WTC11 (cell line): ENCODE measurements at regions not wholly inside any gene's neighbourhood (a gene's known extent, or its start where the extent isn't known, plus 50 kb on each side); places are given as distances from the start of the nearest gene placed in this dataset.

Experiments
- ATAC-seq: fragments of 200-7000 bp; cut with Tn5 transposase; 2 replicates; pipeline ENCODE4 v1.10.0; 2021; ENCODE audit warnings: mild to moderate bottlenecking, moderate library complexity
- CTCF ChIA-PET: fragments of 300-600 bp; sonication (Branson Sonifier 250); formaldehyde crosslinking; loops from one replicate; lab custom pipeline; 2021; ENCODE audit warnings: antibody characterized with exemption; lab: Charles Lee
- POLR2A ChIA-PET: fragments of 350-600 bp; sonication (Branson Sonifier 250); formaldehyde crosslinking; loops from one replicate; lab custom pipeline; 2021; ENCODE audit warnings: antibody characterized with exemption; lab: Charles Lee
- DNase-seq: peaks from one replicate; pipeline ENCODE4 v3.0.0; 2021; ENCODE audit warnings: low spot score
- H3K27ac Mint-ChIP-seq: 2 replicates; pipeline ENCODE4 v1.8.0; 2021; ENCODE audit warnings: mixed read lengths
- H3K27me3 Mint-ChIP-seq: 2 replicates; pipeline ENCODE4 v1.8.0; 2021; ENCODE audit warnings: low read depth, mild to moderate bottlenecking, moderate library complexity, mixed read lengths
- H3K36me3 Mint-ChIP-seq: 2 replicates; pipeline ENCODE4 v1.8.0; 2021; ENCODE audit warnings: mixed read lengths
- H3K4me1 Mint-ChIP-seq: 2 replicates; pipeline ENCODE4 v1.8.0; 2022; ENCODE audit warnings: mixed read lengths
- H3K4me3 Mint-ChIP-seq: 2 replicates; pipeline ENCODE4 v1.8.0; 2021; ENCODE audit warnings: mild to moderate bottlenecking, moderate library complexity, mixed read lengths
- H3K9me3 Mint-ChIP-seq: 2 replicates; pipeline ENCODE4 v1.8.0; 2021; ENCODE audit warnings: mixed read lengths
- E2F1 ChIP-seq: sonication (generic); formaldehyde crosslinking; IDR thresholded peaks from 2 replicates; pipeline ENCODE4 v1.8.0; 2022; ENCODE audit warnings: mild to moderate bottlenecking, missing genetic modification reagents
- E2F5 ChIP-seq: sonication (generic); formaldehyde crosslinking; IDR thresholded peaks from 2 replicates; pipeline ENCODE4 v1.8.1; 2022; ENCODE audit warnings: mild to moderate bottlenecking, moderate library complexity, missing genetic modification reagents
- ELF4 ChIP-seq: sonication (generic); formaldehyde crosslinking; IDR thresholded peaks from 2 replicates; pipeline ENCODE4 v1.8.1; 2022; ENCODE audit warnings: low read depth, mild to moderate bottlenecking, moderate library complexity, missing genetic modification reagents
- EMX1 ChIP-seq: fragments of 250-450 bp; sonication (Bioruptor Pico); IDR thresholded peaks from 2 replicates; pipeline ENCODE4 v1.8.0; 2021; ENCODE audit warnings: mild to moderate bottlenecking
- HMGA2 ChIP-seq: fragments of 250-450 bp; sonication (Bioruptor Pico); IDR thresholded peaks from 2 replicates; pipeline ENCODE4 v1.4.0; 2021; ENCODE audit warnings: mild to moderate bottlenecking, moderate library complexity
- MLX ChIP-seq: sonication (generic); formaldehyde crosslinking; IDR thresholded peaks from 2 replicates; pipeline ENCODE4 v1.8.1; 2023; ENCODE audit warnings: mild to moderate bottlenecking, missing genetic modification reagents, moderate library complexity
- RORB ChIP-seq: fragments of 250-450 bp; sonication (Bioruptor Pico); IDR thresholded peaks from 2 replicates; pipeline ENCODE4 v1.9.0; 2021; ENCODE audit warnings: mild to moderate bottlenecking
- SMAD3 ChIP-seq: sonication (generic); formaldehyde crosslinking; IDR thresholded peaks from 2 replicates; pipeline ENCODE4 v1.8.0; 2022; ENCODE audit warnings: missing genetic modification reagents, mild to moderate bottlenecking, borderline replicate concordance
- SOX15 ChIP-seq: fragments of 250-450 bp; sonication (Bioruptor Pico); IDR thresholded peaks from 2 replicates; pipeline ENCODE4 v1.9.0; 2021; ENCODE audit warnings: mild to moderate bottlenecking
- TEAD1 ChIP-seq: sonication (generic); formaldehyde crosslinking; IDR thresholded peaks from 2 replicates; pipeline ENCODE4 v1.8.0; 2022; ENCODE audit warnings: mild to moderate bottlenecking, missing genetic modification reagents
- TP53 ChIP-seq: sonication (generic); formaldehyde crosslinking; IDR thresholded peaks from 2 replicates; pipeline ENCODE4 v1.8.1; 2023; ENCODE audit warnings: mild to moderate bottlenecking, missing genetic modification reagents
- ZNF232 ChIP-seq: sonication (generic); formaldehyde crosslinking; IDR thresholded peaks from 2 replicates; pipeline ENCODE4 v1.8.0; 2022; ENCODE audit warnings: mild to moderate bottlenecking, missing genetic modification reagents
- ZNF396 ChIP-seq: fragments of 250-450 bp; sonication (Bioruptor Pico); IDR thresholded peaks from 2 replicates; pipeline ENCODE4 v1.8.0; 2021; ENCODE audit warnings: mild to moderate bottlenecking, moderate library complexity, borderline replicate concordance
- ZNF423 ChIP-seq: fragments of 250-450 bp; sonication (Bioruptor Pico); IDR thresholded peaks from 2 replicates; pipeline ENCODE4 v2.1.2; 2022; ENCODE audit warnings: mild to moderate bottlenecking, moderate library complexity
- TF ChIP-seq, protein P1 (sequence below): sonication (generic); formaldehyde crosslinking; IDR thresholded peaks from 2 replicates; pipeline ENCODE4 v1.8.0; 2023; ENCODE audit warnings: missing genetic modification reagents, mild to moderate bottlenecking, borderline replicate concordance
- TF ChIP-seq, protein P2 (sequence below): sonication (generic); formaldehyde crosslinking; IDR thresholded peaks from 2 replicates; pipeline ENCODE4 v1.8.1; 2022; ENCODE audit warnings: low read depth, missing genetic modification reagents, borderline replicate concordance
- TF ChIP-seq, protein P3 (sequence below): sonication (generic); formaldehyde crosslinking; conservative IDR thresholded peaks from 2 replicates; pipeline ENCODE4 v1.8.1; 2023; ENCODE audit warnings: mild to moderate bottlenecking, low read depth, missing genetic modification reagents, moderate library complexity
- TF ChIP-seq, protein P4 (sequence below): sonication (generic); formaldehyde crosslinking; IDR thresholded peaks from 2 replicates; pipeline ENCODE4 v1.8.1; 2022; ENCODE audit warnings: low read depth, mild to moderate bottlenecking, moderate library complexity, missing genetic modification reagents, borderline replicate concordance
- TF ChIP-seq, protein P5 (sequence below): fragments of 250-450 bp; sonication (Bioruptor Pico); IDR thresholded peaks from 2 replicates; pipeline ENCODE4 v1.8.0; 2021; ENCODE audit warnings: mild to moderate bottlenecking

- TF ChIP-seq, protein P1, sequence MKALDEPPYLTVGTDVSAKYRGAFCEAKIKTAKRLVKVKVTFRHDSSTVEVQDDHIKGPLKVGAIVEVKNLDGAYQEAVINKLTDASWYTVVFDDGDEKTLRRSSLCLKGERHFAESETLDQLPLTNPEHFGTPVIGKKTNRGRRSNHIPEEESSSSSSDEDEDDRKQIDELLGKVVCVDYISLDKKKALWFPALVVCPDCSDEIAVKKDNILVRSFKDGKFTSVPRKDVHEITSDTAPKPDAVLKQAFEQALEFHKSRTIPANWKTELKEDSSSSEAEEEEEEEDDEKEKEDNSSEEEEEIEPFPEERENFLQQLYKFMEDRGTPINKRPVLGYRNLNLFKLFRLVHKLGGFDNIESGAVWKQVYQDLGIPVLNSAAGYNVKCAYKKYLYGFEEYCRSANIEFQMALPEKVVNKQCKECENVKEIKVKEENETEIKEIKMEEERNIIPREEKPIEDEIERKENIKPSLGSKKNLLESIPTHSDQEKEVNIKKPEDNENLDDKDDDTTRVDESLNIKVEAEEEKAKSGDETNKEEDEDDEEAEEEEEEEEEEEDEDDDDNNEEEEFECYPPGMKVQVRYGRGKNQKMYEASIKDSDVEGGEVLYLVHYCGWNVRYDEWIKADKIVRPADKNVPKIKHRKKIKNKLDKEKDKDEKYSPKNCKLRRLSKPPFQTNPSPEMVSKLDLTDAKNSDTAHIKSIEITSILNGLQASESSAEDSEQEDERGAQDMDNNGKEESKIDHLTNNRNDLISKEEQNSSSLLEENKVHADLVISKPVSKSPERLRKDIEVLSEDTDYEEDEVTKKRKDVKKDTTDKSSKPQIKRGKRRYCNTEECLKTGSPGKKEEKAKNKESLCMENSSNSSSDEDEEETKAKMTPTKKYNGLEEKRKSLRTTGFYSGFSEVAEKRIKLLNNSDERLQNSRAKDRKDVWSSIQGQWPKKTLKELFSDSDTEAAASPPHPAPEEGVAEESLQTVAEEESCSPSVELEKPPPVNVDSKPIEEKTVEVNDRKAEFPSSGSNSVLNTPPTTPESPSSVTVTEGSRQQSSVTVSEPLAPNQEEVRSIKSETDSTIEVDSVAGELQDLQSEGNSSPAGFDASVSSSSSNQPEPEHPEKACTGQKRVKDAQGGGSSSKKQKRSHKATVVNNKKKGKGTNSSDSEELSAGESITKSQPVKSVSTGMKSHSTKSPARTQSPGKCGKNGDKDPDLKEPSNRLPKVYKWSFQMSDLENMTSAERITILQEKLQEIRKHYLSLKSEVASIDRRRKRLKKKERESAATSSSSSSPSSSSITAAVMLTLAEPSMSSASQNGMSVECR (CRISPR knock-in tag): no peak
- no peak for TF ChIP-seq E2F1
- TF ChIP-seq RORB (CRISPR knock-in tag): no peak
- TF ChIP-seq HMGA2 (CRISPR knock-in tag): no peak
- TF ChIP-seq, protein P2, sequence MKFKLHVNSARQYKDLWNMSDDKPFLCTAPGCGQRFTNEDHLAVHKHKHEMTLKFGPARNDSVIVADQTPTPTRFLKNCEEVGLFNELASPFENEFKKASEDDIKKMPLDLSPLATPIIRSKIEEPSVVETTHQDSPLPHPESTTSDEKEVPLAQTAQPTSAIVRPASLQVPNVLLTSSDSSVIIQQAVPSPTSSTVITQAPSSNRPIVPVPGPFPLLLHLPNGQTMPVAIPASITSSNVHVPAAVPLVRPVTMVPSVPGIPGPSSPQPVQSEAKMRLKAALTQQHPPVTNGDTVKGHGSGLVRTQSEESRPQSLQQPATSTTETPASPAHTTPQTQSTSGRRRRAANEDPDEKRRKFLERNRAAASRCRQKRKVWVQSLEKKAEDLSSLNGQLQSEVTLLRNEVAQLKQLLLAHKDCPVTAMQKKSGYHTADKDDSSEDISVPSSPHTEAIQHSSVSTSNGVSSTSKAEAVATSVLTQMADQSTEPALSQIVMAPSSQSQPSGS (CRISPR knock-in tag): no peak
Measured at GRCh38 chr2:16785149-16785548, 119.5 kb upstream of the CYRIA start (continued).

DNA sequence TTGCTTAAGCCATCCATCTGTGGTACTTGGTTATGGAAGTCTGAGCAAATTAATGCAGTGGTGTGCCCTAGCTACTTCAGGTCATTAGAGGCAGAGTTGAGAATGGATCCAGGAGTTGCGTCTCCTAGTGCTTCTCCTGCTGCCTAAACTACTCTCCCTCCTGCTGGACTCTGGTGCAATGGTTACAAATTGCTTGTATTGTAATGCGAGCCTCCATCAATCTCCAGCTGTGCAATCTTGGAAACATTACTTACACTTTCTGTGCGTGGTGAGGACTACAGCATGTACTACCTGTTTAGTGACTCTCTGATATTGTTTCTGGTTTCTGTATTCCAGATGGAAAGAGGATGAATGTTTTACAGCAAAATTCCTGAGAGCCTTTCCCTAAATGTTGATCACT, 119.0 kb upstream of the CYRIA start:
- no peak overlapping the region for H3K27ac Mint-ChIP-seq
- peaks cover 20% of the 10 kb centered on the region for H3K4me1 Mint-ChIP-seq
- H3K27me3 Mint-ChIP-seq: no peaks in the 10 kb centered on the region; the same call in 1 of the 2 replicates
- ATAC-seq (peak; percentile 27; the same call in 1 of the 2 replicates), DNase-seq (no peak)
- H3K4me3 Mint-ChIP-seq: no peak overlapping the region
- CTCF ChIA-PET: interaction anchor here (3.0 kb wide), 1 partner anchor 9 kb away, joined by 10 read pairs; no protein-coding TSS in a partner anchor
- peaks cover 14% of the 10 kb centered on the region for H3K36me3 Mint-ChIP-seq
- POLR2A ChIA-PET: no interaction called here
- peaks cover 23% of the 10 kb centered on the region for H3K9me3 Mint-ChIP-seq
- TF ChIP-seq TEAD1 (CRISPR knock-in tag): no peak; the same call in 1 of the 2 replicates
- TF ChIP-seq ZNF396 (CRISPR knock-in tag): no peak
- no peak for TF ChIP-seq TP53 (CRISPR knock-in tag)
- TF ChIP-seq, protein P3, sequence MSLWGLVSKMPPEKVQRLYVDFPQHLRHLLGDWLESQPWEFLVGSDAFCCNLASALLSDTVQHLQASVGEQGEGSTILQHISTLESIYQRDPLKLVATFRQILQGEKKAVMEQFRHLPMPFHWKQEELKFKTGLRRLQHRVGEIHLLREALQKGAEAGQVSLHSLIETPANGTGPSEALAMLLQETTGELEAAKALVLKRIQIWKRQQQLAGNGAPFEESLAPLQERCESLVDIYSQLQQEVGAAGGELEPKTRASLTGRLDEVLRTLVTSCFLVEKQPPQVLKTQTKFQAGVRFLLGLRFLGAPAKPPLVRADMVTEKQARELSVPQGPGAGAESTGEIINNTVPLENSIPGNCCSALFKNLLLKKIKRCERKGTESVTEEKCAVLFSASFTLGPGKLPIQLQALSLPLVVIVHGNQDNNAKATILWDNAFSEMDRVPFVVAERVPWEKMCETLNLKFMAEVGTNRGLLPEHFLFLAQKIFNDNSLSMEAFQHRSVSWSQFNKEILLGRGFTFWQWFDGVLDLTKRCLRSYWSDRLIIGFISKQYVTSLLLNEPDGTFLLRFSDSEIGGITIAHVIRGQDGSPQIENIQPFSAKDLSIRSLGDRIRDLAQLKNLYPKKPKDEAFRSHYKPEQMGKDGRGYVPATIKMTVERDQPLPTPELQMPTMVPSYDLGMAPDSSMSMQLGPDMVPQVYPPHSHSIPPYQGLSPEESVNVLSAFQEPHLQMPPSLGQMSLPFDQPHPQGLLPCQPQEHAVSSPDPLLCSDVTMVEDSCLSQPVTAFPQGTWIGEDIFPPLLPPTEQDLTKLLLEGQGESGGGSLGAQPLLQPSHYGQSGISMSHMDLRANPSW (CRISPR knock-in tag): no peak
- TF ChIP-seq SOX15: no peak

- no peak overlapping the region for H3K4me3 Mint-ChIP-seq
- H3K27me3 Mint-ChIP-seq: no peaks in the 10 kb centered on the region; the same call in 1 of the 2 replicates
- H3K9me3 Mint-ChIP-seq: peaks cover 31% of the 10 kb centered on the region
- peaks cover 41% of the 10 kb centered on the region for H3K4me1 Mint-ChIP-seq
- no peak overlapping the region for H3K27ac Mint-ChIP-seq
- CTCF ChIA-PET: no interaction called here
- no peak for ATAC-seq
- H3K36me3 Mint-ChIP-seq: peaks cover 19% of the 10 kb centered on the region
- no peak for DNase-seq
- POLR2A ChIA-PET: no interaction called here
- TF ChIP-seq ELF4 (CRISPR knock-in tag) (no peak), ZNF423 (no peak), SMAD3 (no peak), ZNF232 (CRISPR knock-in tag) (no peak), MLX (CRISPR knock-in tag) (no peak), E2F5 (no peak), EMX1 (CRISPR knock-in tag) (no peak)
- TF ChIP-seq, protein P4, sequence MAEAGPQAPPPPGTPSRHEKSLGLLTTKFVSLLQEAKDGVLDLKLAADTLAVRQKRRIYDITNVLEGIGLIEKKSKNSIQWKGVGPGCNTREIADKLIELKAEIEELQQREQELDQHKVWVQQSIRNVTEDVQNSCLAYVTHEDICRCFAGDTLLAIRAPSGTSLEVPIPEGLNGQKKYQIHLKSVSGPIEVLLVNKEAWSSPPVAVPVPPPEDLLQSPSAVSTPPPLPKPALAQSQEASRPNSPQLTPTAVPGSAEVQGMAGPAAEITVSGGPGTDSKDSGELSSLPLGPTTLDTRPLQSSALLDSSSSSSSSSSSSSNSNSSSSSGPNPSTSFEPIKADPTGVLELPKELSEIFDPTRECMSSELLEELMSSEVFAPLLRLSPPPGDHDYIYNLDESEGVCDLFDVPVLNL (CRISPR knock-in tag): no peak
- TF ChIP-seq, protein P5, sequence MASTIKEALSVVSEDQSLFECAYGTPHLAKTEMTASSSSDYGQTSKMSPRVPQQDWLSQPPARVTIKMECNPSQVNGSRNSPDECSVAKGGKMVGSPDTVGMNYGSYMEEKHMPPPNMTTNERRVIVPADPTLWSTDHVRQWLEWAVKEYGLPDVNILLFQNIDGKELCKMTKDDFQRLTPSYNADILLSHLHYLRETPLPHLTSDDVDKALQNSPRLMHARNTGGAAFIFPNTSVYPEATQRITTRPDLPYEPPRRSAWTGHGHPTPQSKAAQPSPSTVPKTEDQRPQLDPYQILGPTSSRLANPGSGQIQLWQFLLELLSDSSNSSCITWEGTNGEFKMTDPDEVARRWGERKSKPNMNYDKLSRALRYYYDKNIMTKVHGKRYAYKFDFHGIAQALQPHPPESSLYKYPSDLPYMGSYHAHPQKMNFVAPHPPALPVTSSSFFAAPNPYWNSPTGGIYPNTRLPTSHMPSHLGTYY (CRISPR knock-in tag): no peak
Measured at GRCh38 chr2:16777123-16777870, 111.7 kb upstream of the CYRIA start.
